ENCODE measurements at regions not wholly inside any gene's neighbourhood (a gene's known extent, or its start where the extent isn't known, plus 50 kb on each side); places are given as distances from the start of the nearest gene placed in this dataset.

- TF ChIP-seq POLR2A (IDR thresholded peaks at IDR 0.05), result no peak
- TF ChIP-seq CTCF (IDR thresholded peaks at IDR 0.05), result no peak
Measured at GRCh38 chr10:31148951-31149350, 117.3 kb upstream of the ZNF438 start.

Data from lower leg skin (tissue), 3 donors.